HepG2 (cell line): ENCODE measurements at regions not wholly inside any gene's neighbourhood (a gene's known extent, or its start where the extent isn't known, plus 50 kb on each side); places are given as distances from the start of the nearest gene placed in this dataset.

Source experiments
- ATAC-seq: fragments of 200-7000 bp; cut with Tn5 transposase; 3 replicates; pipeline ENCODE4 v1.9.1; 2020; ENCODE audit warnings: mild to moderate bottlenecking, moderate library complexity
- BruUV-seq: library from RNA; stranded (reverse); fragments of 400-500 nt; replicated peaks from 2 replicates; lab custom pipeline; 2021; lab: Mats Ljungman, UMichigan
- CTCF ChIA-PET: fragments of 300-600 bp; formaldehyde crosslinking; extraction: SDS; loops from one replicate; lab custom pipeline; 2021; ENCODE audit warnings: low total read pairs, inconsistent platforms, low intra/inter-chr PET ratio; lab: Yijun Ruan, JAX
- POLR2A ChIA-PET: fragments of 350-600 bp; sonication (Branson Sonifier 250); formaldehyde crosslinking; loops from one replicate; lab custom pipeline; 2020; ENCODE audit warnings: antibody characterized with exemption, inconsistent platforms; lab: Yijun Ruan, JAX
- DNase-seq: peaks from one replicate; pipeline ENCODE4 v3.0.0-alpha.2; 2015; ENCODE audit warnings: low spot score
- FAIRE-seq: peaks from 3 replicates; lab custom pipeline; 2011; peaks lifted over from hg19 to GRCh38; lab: Jason Lieb, UNC
- H2AFZ ChIP-seq: one replicate; pipeline ENCODE4 v1.6.1; 2011; ENCODE audit warnings: low read length, inconsistent platforms
- H3K27ac ChIP-seq: fragments of 300-600 bp; 3 replicates; pipeline ENCODE4 v1.8.0; 2011; ENCODE audit warnings: mixed run types, mild to moderate bottlenecking, mixed read lengths, low read length, inconsistent platforms; ENCODE audit not compliant: insufficient read depth; ENCODE audit errors: extremely low read length
- H3K27me3 ChIP-seq, 2 experiments: fragments of 200-600 bp in 1 of 2; 2 replicates in 1 of 2; 3 replicates in 1 of 2; pipeline versions ENCODE4 v1.6.0 to v1.8.0; 2011; ENCODE audit warnings: low read length in 2 of 2, mild to moderate bottlenecking in 2 of 2, moderate library complexity in 2 of 2, inconsistent platforms in 1 of 2; ENCODE audit not compliant: insufficient read depth in 2 of 2, control insufficient read depth in 1 of 2
- H3K36me3 ChIP-seq, 2 experiments: fragments of 200-600 bp in 1 of 2; replicated peaks in 1 of 2; 2 replicates in 1 of 2; 3 replicates in 1 of 2; pipeline versions ENCODE4 v1.5.1 to v1.8.0; 2011; ENCODE audit warnings: low read length in 2 of 2, inconsistent platforms in 1 of 2; ENCODE audit not compliant: insufficient read depth in 2 of 2, control insufficient read depth in 1 of 2
- H3K4me1 ChIP-seq: 2 replicates; pipeline ENCODE4 v1.5.1; 2012; ENCODE audit warnings: low read length, inconsistent platforms; ENCODE audit not compliant: insufficient read depth
- H3K4me2 ChIP-seq: 2 replicates; pipeline ENCODE4 v1.6.0; 2011; ENCODE audit warnings: low read depth, low read length, inconsistent platforms
- H3K4me3 ChIP-seq, 3 experiments: fragments of 200-600 bp in 1 of 3; sonication (generic), shearing (Covaris generic) in 1 of 3; replicated peaks in 1 of 3; 2 replicates each; pipeline ENCODE4 v1.5.1; 2011 to 2016; ENCODE audit warnings: low read length in 3 of 3, inconsistent platforms in 2 of 3, low read depth in 2 of 3, mild to moderate bottlenecking in 2 of 3, control low read depth in 1 of 3, mixed read lengths in 1 of 3; ENCODE audit not compliant: insufficient read depth in 1 of 3
- H3K79me2 ChIP-seq: one replicate; pipeline ENCODE4 v1.6.1; 2011; ENCODE audit warnings: low read length, inconsistent platforms; ENCODE audit not compliant: insufficient read depth
- H3K9ac ChIP-seq: 2 replicates; pipeline ENCODE4 v1.6.0; 2011; ENCODE audit warnings: mild to moderate bottlenecking, low read depth, low read length, inconsistent platforms; ENCODE audit not compliant: insufficient read depth
- H3K9me3 ChIP-seq: 2 replicates; pipeline ENCODE4 v1.5.1; 2012; ENCODE audit warnings: mild to moderate bottlenecking, low read length
- H4K20me1 ChIP-seq: 2 replicates; pipeline ENCODE4 v1.6.0; 2011; ENCODE audit warnings: inconsistent platforms, mild to moderate bottlenecking, low read length, moderate library complexity; ENCODE audit not compliant: insufficient read depth
- EED ChIP-seq: sonication (generic); formaldehyde crosslinking; IDR thresholded peaks from 2 replicates; pipeline ENCODE4 v1.5.0; 2020; ENCODE audit warnings: mild to moderate bottlenecking, missing genetic modification reagents
- GABPA ChIP-seq, 2 experiments: IDR thresholded peaks; 2 replicates each; pipeline ENCODE4 v1.6.1; 2011 to 2016; ENCODE audit warnings: low read depth in 2 of 2, low read length in 1 of 2, missing biosample characterization in 1 of 2, missing genetic modification characterization in 1 of 2
- HNRNPK ChIP-seq: fragments of 200-400 bp; formaldehyde crosslinking; IDR thresholded peaks from 2 replicates; pipeline ENCODE4 v1.6.1; 2018; ENCODE audit warnings: low read length, low read depth, moderate library complexity, mild to moderate bottlenecking; ENCODE audit not compliant: poor library complexity, severe bottlenecking
- JDP2 ChIP-seq: sonication (generic); formaldehyde crosslinking; IDR thresholded peaks from 2 replicates; pipeline ENCODE4 v1.8.1; 2022; ENCODE audit warnings: missing genetic modification reagents, borderline replicate concordance
- KLF11 ChIP-seq: IDR thresholded peaks from 2 replicates; pipeline ENCODE4 v1.6.1; 2016; ENCODE audit warnings: missing compliant biosample characterization
- MTA1 ChIP-seq: sonication (generic); formaldehyde crosslinking; IDR thresholded peaks from 2 replicates; pipeline ENCODE4 v1.4.0; 2020; ENCODE audit warnings: missing genetic modification reagents, mild to moderate bottlenecking, borderline replicate concordance
- NFIB ChIP-seq: sonication (generic); formaldehyde crosslinking; IDR thresholded peaks from 2 replicates; pipeline ENCODE4 v1.9.0; 2021; ENCODE audit warnings: missing genetic modification reagents, mild to moderate bottlenecking, borderline replicate concordance
- NFKB2 ChIP-seq: sonication (generic); formaldehyde crosslinking; IDR thresholded peaks from 2 replicates; pipeline ENCODE4 v1.4.0; 2020; ENCODE audit warnings: missing genetic modification reagents, borderline replicate concordance
- REL ChIP-seq: sonication (generic); formaldehyde crosslinking; conservative IDR thresholded peaks from 2 replicates; pipeline ENCODE4 v1.8.0; 2022; ENCODE audit warnings: mild to moderate bottlenecking, missing genetic modification reagents, moderate library complexity
- SOX5 ChIP-seq: IDR thresholded peaks from 2 replicates; pipeline ENCODE4 v1.6.1; 2016; ENCODE audit warnings: borderline replicate concordance
- WGBS: methylation state at CpG from one replicate; pipeline ENCODE4 v1.1.6; 2017; ENCODE audit warnings: low lambda C conversion rate; 5-methylcytosine and 5-hydroxymethylcytosine counted together
- in situ Hi-C: cut with HindIII; loops from 2 replicates; pipeline ENCODE4 v1.10.0; 2017; ENCODE audit warnings: low pct_unique_long_range_greater_than_20kb; ENCODE audit not compliant: extremely low pct_ligation_motif_present
- intact Hi-C: fragments of 100-400 bp; cut with micrococcal nuclease; formaldehyde crosslinking; loops from one replicate; pipeline ENCODE4 v1.10.0; 2022; ENCODE audit not compliant: unreplicated experiment

- ATAC-seq: no peak
- H3K27me3 ChIP-seq: no peaks in the 10 kb centered on the region
- H2AFZ ChIP-seq: no peak overlapping the region
- no TSS peak for BruUV-seq
- H4K20me1 ChIP-seq: no peaks in the 10 kb centered on the region
- H3K4me2 ChIP-seq: no peak overlapping the region
- no peak overlapping the region for H3K27ac ChIP-seq
- H3K9me3 ChIP-seq: no peaks in the 10 kb centered on the region
- H3K36me3 ChIP-seq: no peaks in the 10 kb centered on the region
- H3K79me2 ChIP-seq: no peaks in the 10 kb centered on the region
- DNase-seq: no peak
- TF ChIP-seq MTA1 (CRISPR knock-in tag) (no peak), KLF11 (no peak), REL (CRISPR knock-in tag) (no peak), JDP2 (CRISPR knock-in tag) (no peak), SOX5 (CRISPR knock-in tag) (no peak), NFKB2 (CRISPR knock-in tag) (no peak), NFIB (no peak)
- FAIRE-seq: no peak
- ChIA-PET CTCF (no interaction called here), POLR2A (no interaction called here)
- H3K4me1 ChIP-seq: no peaks in the 10 kb centered on the region
- in situ Hi-C loops (no loop called here), intact Hi-C loops (no loop called here)
- WGBS: 0% methylated on average over 1 of the region's 1 CpG
- H3K9ac ChIP-seq: no peak overlapping the region
- no peak overlapping the region for H3K4me3 ChIP-seq
Observed at GRCh38 chr5:51996356-51996861, 613.2 kb downstream of the ISL1 start.

GRCh38 chr5:51997500-51997899 is 614.3 kb downstream of the ISL1 start:
- Histone ChIP-seq H3K79me2 (no peaks in the 10 kb centered on the region), H2AFZ (no peak overlapping the region), H3K4me3 (no peak overlapping the region), H3K27me3 (no peaks in the 10 kb centered on the region), H3K4me2 (no peak overlapping the region), H3K27ac (no peak overlapping the region), H3K36me3 (no peaks in the 10 kb centered on the region), H3K9me3 (no peaks in the 10 kb centered on the region)
- in situ Hi-C loops (no loop called here), intact Hi-C loops (no loop called here)
- CTCF ChIA-PET: no interaction called here
- no TSS peak for BruUV-seq
- TF ChIP-seq GABPA (IDR thresholded peaks at IDR 0.05; ENCODE audit: low read depth, low read length) (no peak), GABPA (CRISPR knock-in tag; IDR thresholded peaks at IDR 0.05; ENCODE audit: low read depth) (no peak), HNRNPK (peak; percentile 61), EED (CRISPR knock-in tag) (no peak)
- TF ChIP-seq, all 625 proteins: peak for 1
- no peak for DNase-seq
- no peak overlapping the region for H3K9ac ChIP-seq
- H3K4me1 ChIP-seq: no peaks in the 10 kb centered on the region
- H4K20me1 ChIP-seq: no peaks in the 10 kb centered on the region
- ATAC-seq: no peak
- no peak for FAIRE-seq
- POLR2A ChIA-PET: no interaction called here
